Colonic mucosa (tissue), 4 donors: ENCODE measurements at regions not wholly inside any gene's neighbourhood (a gene's known extent, or its start where the extent isn't known, plus 50 kb on each side); places are given as distances from the start of the nearest gene placed in this dataset.
"Not testable (repeated sequence)": the region's sequence is repeated elsewhere in the genome, so short reads cannot be mapped to it uniquely, and the experiment has no call there.

Source experiments
- DNase-seq: peaks from one replicate; pipeline ENCODE4 v3.0.0-alpha.2; 2020
- H3K27ac ChIP-seq: fragments of 200-600 bp; one replicate; pipeline ENCODE4 v1.8.0; 2021
- H3K27me3 ChIP-seq: fragments of 200-600 bp; one replicate; pipeline ENCODE4 v1.8.0; 2021
- H3K36me3 ChIP-seq: fragments of 200-600 bp; one replicate; pipeline ENCODE4 v1.8.0; 2021
- H3K4me1 ChIP-seq: fragments of 200-600 bp; one replicate; pipeline ENCODE4 v1.8.0; 2021; ENCODE audit warnings: mild to moderate bottlenecking
- H3K4me3 ChIP-seq: fragments of 200-600 bp; one replicate; pipeline ENCODE4 v1.8.0; 2021
- H3K9ac ChIP-seq, 2 donors: one replicate each; pipeline ENCODE4 v1.7.0; 2013; ENCODE audit warnings: control low read depth in 2 of 2, low read depth in 2 of 2, low read length in 2 of 2
- H3K9me3 ChIP-seq: fragments of 200-600 bp; one replicate; pipeline ENCODE4 v1.8.0; 2021
- intact Hi-C: fragments of 100-400 bp; cut with DNase I; formaldehyde crosslinking; loops from one replicate; pipeline ENCODE4 v1.14.1; 2022
- TF ChIP-seq, protein P1 (sequence below): fragments of 200-600 bp; IDR thresholded peaks from one replicate; pipeline ENCODE4 v1.8.0; 2022; ENCODE audit warnings: antibody characterized with exemption, mild to moderate bottlenecking
- donor health status: healthy.
- donor health status: DM: no; HTN: no; CAD: no.
- donor health status: DM: no; HTN: no; CAD: no.

DNA sequence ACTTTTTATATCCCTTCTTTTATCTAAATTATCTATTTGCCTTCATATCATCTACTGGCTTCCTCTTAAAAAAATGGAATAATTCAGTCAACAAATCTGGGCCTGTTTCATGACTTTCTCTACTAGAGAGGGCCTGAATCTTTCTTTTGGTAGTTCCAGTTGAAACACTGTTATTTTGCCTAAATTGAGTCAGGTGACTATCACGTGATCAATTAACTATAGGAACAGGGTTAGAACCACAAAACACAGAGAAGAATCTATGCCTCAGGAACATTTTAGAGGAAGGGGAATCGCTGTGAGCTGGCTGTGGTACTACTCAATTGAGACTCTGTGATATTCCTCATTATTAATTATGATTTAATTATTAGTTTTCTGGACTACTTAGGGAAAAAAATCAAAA lies 736.7 kb upstream of the PITX2 start:
- Histone ChIP-seq H3K27ac (no peak overlapping the region), H3K36me3 (no peaks in the 10 kb centered on the region), H3K9ac (no peak overlapping the region), H3K9me3 (no peaks in the 10 kb centered on the region), H3K4me3 (no peak overlapping the region), H3K27me3 (no peaks in the 10 kb centered on the region), H3K4me1 (no peaks in the 10 kb centered on the region)
- no peak for DNase-seq
- intact Hi-C loops: no loop called here
- TF ChIP-seq, protein P1, sequence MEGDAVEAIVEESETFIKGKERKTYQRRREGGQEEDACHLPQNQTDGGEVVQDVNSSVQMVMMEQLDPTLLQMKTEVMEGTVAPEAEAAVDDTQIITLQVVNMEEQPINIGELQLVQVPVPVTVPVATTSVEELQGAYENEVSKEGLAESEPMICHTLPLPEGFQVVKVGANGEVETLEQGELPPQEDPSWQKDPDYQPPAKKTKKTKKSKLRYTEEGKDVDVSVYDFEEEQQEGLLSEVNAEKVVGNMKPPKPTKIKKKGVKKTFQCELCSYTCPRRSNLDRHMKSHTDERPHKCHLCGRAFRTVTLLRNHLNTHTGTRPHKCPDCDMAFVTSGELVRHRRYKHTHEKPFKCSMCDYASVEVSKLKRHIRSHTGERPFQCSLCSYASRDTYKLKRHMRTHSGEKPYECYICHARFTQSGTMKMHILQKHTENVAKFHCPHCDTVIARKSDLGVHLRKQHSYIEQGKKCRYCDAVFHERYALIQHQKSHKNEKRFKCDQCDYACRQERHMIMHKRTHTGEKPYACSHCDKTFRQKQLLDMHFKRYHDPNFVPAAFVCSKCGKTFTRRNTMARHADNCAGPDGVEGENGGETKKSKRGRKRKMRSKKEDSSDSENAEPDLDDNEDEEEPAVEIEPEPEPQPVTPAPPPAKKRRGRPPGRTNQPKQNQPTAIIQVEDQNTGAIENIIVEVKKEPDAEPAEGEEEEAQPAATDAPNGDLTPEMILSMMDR: no peak

DNA sequence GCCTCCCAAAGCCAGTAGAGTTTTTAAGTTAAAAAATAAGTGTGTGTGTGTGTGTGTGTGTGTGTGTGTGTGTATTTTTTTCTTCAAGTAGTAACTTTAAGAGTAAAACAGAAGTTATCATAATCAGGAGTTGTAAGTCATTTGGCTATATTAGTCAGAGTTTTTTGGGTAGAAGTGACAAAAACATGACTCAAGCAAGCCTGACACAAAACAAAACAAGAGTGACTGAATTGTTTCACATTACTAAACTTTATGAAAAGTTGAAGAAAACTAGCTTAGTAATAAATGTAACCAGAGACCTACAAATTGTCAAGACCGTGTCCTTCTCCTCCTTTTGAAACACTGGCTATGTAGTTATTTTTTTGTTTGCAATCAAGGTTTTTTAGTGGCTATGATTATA lies 738.0 kb upstream of the PITX2 start:
- no peaks in the 10 kb centered on the region for H3K27me3 ChIP-seq
- DNase-seq: no peak
- no peak overlapping the region for H3K4me3 ChIP-seq
- TF ChIP-seq, protein P1: no peak
- no peak overlapping the region for H3K27ac ChIP-seq
- no peak overlapping the region for H3K9ac ChIP-seq
- no peaks in the 10 kb centered on the region for H3K9me3 ChIP-seq
- no peaks in the 10 kb centered on the region for H3K36me3 ChIP-seq
- intact Hi-C loops: no loop called here
- no peaks in the 10 kb centered on the region for H3K4me1 ChIP-seq

DNA sequence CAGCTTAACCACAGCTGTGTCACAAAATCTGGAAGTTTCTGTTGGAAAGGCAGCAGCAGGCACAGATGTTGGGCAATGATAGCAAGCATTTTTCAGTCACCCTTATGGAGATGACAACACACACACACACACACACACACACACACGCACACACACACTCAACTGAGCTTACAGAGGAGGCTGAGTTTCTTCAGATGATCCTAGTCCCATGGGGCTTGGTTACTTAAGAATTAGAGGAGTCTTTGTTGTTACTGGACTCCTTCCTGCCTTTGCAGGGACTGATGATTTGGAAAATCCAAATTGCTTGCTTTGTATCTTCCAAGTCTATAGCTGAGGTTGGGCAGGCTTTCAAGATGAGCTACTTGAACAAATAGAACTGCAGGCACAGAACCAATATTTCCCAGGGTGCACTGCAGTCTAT lies 740.1 kb upstream of the PITX2 start:
- Histone ChIP-seq H3K9me3 (no peaks in the 10 kb centered on the region), H3K4me1 (no peaks in the 10 kb centered on the region), H3K27ac (no peak overlapping the region), H3K4me3 (no peak overlapping the region), H3K36me3 (no peaks in the 10 kb centered on the region), H3K9ac (no peak overlapping the region), H3K27me3 (no peaks in the 10 kb centered on the region)
- TF ChIP-seq, protein P1: no peak
- DNase-seq: no peak
- intact Hi-C loops: no loop called here

DNA sequence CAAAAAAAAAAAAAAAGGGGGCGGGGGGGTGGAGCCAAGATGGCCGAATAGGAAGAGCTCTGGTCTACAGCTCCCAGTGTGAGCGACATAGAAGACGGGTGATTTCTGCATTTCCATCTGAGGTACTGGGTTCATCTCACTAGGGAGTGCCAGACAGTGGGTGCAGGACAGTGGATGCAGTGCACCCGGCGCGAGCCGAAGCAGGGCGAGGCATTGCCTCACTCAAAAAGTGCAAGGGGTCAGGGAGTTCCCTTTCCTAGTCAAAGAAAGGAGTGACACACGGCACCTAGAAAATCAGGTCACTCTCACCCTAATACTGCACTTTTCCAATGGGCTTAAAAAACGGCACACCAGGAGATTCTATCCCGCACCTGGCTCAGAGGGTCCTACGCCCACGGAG lies 755.0 kb upstream of the PITX2 start:
- H3K36me3 ChIP-seq, H3K9ac ChIP-seq, H3K9me3 ChIP-seq, H3K4me3 ChIP-seq, H3K27me3 ChIP-seq, DNase-seq, H3K4me1 ChIP-seq, H3K27ac ChIP-seq, intact Hi-C loops: not testable (repeated sequence)

DNA sequence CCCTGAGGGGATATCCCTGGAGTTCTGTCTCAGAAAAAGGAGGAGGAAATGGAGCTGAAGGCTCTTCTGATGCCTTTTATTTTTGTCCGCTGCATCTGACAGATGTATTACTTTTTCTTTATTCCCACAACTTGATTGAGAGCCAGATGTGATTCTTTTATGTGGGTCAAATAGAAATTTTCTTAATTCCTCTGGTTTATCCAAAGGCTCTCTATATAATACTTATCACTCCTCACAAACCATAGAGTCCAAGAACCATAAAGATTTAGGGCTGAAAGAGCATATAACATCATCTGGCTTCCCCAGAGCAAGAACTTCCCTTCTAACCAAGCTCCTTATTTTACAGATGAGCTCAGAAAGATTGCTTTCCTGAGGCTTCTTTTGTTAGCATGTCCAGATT lies 756.7 kb upstream of the FAM241A start:
- Histone ChIP-seq H3K4me3 (no peak overlapping the region), H3K36me3 (no peaks in the 10 kb centered on the region), H3K9ac (no peak overlapping the region), H3K27ac (no peak overlapping the region), H3K4me1 (no peaks in the 10 kb centered on the region), H3K27me3 (no peaks in the 10 kb centered on the region), H3K9me3 (no peaks in the 10 kb centered on the region)
- DNase-seq: no peak
- TF ChIP-seq, protein P1: no peak
- intact Hi-C loops: no loop called here

DNA sequence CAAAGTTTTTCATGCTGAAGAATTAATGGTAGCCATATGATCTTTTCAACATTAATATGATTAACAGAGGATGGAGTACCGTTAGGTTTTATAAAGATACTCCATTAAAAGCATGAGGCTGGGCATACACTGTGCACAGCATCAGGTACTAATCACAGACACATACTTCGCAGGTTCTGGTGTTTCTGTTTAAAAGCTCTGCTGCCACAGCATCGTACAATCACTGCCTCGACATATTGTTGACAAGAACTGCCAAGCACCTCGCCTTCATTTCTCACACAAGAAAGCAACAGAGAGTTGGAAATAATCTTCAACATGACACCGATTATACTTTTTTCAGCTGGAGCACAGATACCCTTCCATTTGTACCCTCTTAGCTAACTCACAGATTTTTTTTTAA lies 753.4 kb upstream of the FAM241A start:
- H3K4me1 ChIP-seq: no peaks in the 10 kb centered on the region
- TF ChIP-seq, protein P1: no peak
- no peak for DNase-seq
- H3K4me3 ChIP-seq: no peak overlapping the region
- H3K36me3 ChIP-seq: no peaks in the 10 kb centered on the region
- no peak overlapping the region for H3K9ac ChIP-seq
- H3K27ac ChIP-seq: no peak overlapping the region
- intact Hi-C loops: no loop called here
- no peaks in the 10 kb centered on the region for H3K27me3 ChIP-seq
- H3K9me3 ChIP-seq: no peaks in the 10 kb centered on the region
